Right ventricle myocardium superior (tissue), 1 donor: ENCODE measurements at regions not wholly inside any gene's neighbourhood (a gene's known extent, or its start where the extent isn't known, plus 50 kb on each side); places are given as distances from the start of the nearest gene placed in this dataset.
A peak's percentile ranks its signal among the peaks of the same experiment; 100 is the strongest.

Source experiments
- ATAC-seq: fragments of 200-7000 bp; cut with Tn5 transposase; one replicate; pipeline ENCODE4 v1.9.1; 2020; ENCODE audit warnings: mild to moderate bottlenecking; ENCODE audit not compliant: poor library complexity
- DNase-seq: peaks from one replicate; pipeline ENCODE4 v3.0.0-alpha.2; 2020
- intact Hi-C: fragments of 100-400 bp; cut with DNase I; formaldehyde crosslinking; loops from one replicate; pipeline ENCODE4 v1.11.2; 2022
- donor health status: DM: no; HTN: yes; CAD: no; lungs with severe emphysema.

DNA sequence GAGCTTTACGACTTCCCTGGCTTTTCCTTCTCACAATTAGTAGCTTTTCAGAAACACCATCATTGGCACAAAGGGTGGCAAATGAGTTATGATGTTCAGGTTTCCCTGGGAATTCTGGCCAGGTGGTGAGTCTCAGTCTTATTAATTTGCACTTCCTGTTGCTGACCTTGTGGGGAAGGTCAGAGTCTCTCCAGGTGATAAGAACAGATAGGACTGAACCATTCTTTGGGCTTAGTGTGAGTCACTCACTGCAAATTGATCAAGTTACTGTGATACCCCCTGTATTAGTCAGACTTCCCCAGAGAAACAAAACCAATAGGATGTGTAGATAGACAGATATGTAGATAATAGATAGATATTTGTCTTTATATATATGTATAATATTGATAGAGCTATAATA lies 53.8 kb upstream of the RANBP3L start:
- ATAC-seq (no peak), DNase-seq (no peak)
- intact Hi-C loops: no loop called here

DNA sequence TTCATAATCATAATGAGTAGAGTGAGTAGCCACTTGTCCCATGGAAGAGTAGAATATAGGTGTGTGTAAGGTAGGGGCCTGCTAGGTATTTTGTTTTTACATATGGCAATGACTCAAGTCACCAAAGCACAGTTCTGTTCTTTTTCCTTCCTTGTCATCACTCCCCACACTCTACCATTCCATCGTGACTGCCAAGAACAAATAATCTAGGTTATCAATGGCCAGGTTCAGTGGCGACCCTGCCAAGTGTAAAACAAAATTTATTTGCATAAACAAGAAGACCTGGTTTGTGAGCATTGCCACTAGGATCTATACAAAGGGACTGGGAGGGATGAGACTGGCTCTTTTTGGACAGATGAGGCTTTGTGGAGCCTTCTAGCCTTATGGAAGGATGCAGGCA lies 55.2 kb upstream of the RANBP3L start:
- intact Hi-C loops: no loop called here
- DNase-seq: no peak
- peak; percentile 59 for ATAC-seq

GRCh38 chr5:36357391-36357975 lies 55.8 kb upstream of the RANBP3L start:
- no peak for DNase-seq
- ATAC-seq: peak; percentile 31
- intact Hi-C loops: no loop called here

DNA sequence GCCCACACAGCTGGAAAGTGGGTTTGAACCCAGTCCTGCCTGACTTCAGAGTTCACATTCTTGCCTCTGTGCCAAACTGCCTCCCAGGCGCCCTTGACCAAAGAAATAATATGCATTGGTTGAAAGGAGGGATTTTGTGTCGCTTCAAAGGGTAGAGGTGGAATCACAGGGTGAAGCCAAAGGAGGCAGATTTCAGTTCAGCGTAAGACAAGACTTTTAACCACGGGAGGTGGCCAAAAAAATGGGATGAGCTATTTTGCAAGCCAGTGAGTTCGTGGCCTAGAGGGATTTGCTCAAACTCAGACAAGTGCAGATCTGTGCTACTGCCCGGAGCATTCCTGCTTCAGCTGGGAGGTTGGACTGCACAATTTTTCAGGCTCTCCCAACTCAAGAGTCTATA lies 57.6 kb upstream of the RANBP3L start:
- ATAC-seq (no peak), DNase-seq (no peak)
- intact Hi-C loops: no loop called here

DNA sequence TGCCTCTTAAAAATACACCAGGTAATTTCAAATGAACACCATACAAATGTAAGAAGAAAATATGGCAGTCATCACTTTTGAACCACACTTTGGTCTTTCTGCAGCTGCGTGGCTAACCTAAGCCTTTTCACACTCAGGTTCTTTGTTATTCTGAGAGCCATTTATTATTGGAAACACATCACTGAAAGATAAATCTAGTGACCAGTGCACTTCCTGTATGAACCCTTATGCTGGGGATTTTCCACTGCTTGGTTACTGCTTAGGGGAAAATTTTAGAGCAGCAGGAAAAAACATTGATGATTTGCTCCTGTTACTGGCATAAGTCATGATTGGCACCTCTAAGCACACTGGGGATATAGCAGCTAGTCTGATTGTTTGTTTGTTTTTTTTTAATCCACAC lies 58.6 kb upstream of the RANBP3L start:
- DNase-seq (no peak), ATAC-seq (no peak)
- intact Hi-C loops: no loop called here

DNA sequence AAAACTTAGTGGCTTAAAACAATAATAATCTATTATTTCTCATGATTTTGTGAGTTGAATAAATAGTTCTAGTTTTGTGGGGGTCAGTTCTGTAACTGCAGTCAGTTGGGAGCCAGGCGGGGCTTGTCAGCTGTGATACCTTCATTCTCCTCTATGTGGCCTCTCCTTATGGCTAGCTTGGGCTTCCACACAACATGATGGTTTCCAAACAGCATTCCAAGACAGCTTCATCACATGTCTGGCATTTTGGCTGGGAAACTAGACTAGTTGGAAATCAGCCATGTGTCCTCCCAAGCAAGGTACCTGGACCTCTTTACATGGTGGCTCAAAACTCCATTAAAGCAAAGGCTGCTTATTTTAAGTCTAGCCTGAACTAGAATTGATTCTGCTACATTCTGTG lies 61.4 kb upstream of the RANBP3L start:
- ATAC-seq: no peak

DNA sequence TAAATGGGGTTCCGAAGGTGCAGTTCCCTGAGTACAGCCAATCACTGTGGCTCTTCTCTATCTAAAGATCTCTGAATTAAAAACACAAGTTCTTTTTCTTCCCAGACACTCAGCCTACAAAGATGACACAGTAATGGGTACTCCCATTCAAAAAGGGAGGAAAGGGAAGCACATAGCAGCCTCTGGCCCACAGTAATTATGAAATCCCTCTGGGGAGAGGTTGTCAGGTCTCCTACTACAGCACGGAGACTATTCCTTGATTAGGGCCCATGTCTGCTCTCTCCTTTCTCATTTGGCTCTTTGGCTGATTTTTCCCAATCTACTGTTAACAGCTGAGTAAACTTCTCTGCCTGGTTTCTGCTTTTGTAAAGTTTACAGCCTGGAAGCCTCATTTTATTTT lies 62.0 kb upstream of the RANBP3L start:
- no peak for ATAC-seq
- DNase-seq: no peak
- intact Hi-C loops: no loop called here

More for the DNA sequence above, 61.4 kb upstream of the RANBP3L start:
- DNase-seq: no peak
- intact Hi-C loops: no loop called here

GRCh38 chr5:36364473-36364872 lies 62.8 kb upstream of the RANBP3L start:
- intact Hi-C loops: no loop called here
- ATAC-seq: no peak
- DNase-seq: no peak

- intact Hi-C loops: no loop called here
- no peak for ATAC-seq
- DNase-seq: no peak
These were observed 64.2 kb upstream of the RANBP3L start for GRCh38 chr5:36365896-36366295.

- intact Hi-C loops: no loop called here
- no peak for ATAC-seq
These were observed 65.2 kb upstream of the RANBP3L start for GRCh38 chr5:36366883-36367282.

GRCh38 chr5:36367524-36367923 lies 65.8 kb upstream of the RANBP3L start:
- DNase-seq (no peak), ATAC-seq (peak; percentile 34)
- intact Hi-C loops: no loop called here

More at GRCh38 chr5:36366883-36367282, 65.2 kb upstream of the RANBP3L start:
- DNase-seq: no peak

GRCh38 chr5:36369219-36369690 lies 67.6 kb upstream of the RANBP3L start:
- ATAC-seq (no peak), DNase-seq (no peak)
- intact Hi-C loops: no loop called here

GRCh38 chr5:36370073-36370472 lies 68.4 kb upstream of the RANBP3L start:
- DNase-seq (no peak), ATAC-seq (no peak)
- intact Hi-C loops: no loop called here

- no peak for ATAC-seq
- intact Hi-C loops: no loop called here
- DNase-seq: no peak
These were observed 69.7 kb upstream of the RANBP3L start for GRCh38 chr5:36371366-36371765.

DNA sequence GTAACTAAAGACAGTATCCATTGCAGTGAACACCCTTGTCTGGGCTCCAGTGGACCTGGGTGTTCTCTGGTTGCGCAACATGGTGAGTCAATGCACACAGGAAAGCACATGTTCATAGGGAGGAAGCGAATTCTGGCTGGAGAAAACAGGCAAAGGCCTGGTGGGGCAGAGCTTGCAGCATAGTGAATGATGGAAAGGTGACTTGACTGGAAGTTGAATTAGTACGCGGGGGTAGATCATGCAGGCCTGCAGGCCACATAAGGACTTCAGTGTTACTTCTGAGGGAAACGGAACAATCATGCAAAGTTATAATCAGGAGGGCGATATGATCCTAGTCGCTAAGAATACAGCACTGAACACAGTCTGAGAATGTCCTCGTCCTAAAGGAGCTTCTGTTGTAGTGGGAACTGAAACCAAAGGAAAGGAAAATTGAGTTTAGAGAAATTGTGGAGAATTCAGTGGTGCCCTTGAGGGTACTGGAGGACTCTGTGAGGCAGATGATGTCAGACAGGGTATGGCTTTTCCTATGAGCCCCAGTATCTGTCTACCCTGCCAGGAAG lies 71.9 kb upstream of the RANBP3L start:
- peak; percentile 77 for DNase-seq
- intact Hi-C loops: no loop called here
- ATAC-seq: peak; percentile 96

DNA sequence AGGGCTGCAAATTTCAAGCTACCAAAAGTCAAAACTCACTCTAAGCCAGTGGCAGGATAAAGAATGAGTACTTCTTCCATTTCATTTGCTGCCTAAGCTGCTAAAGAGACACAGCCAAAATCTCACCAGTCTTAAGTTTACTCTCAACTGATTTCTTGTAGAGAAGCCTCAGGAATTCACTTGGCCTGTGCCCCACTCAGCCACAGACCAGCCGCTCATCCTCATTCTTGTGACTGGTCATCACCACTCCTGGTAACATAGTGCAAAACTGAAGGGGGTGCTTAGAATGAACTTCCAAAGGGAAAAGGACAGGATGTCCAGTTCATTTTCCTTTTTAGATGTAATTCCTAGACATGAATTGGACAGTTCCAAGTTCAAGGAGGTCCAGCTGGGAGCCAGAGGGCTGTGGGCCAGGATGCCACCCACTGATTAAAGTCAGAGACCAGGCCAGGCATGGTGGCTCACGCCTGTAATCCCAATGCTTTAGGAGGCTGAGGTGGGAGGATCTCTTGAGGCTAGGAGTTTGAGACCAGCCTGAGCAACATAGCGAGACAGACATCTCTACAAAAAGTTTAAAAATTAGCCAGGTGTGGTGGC lies 72.7 kb upstream of the RANBP3L start:
- ATAC-seq (no peak), DNase-seq (no peak)
- intact Hi-C loops: no loop called here

DNA sequence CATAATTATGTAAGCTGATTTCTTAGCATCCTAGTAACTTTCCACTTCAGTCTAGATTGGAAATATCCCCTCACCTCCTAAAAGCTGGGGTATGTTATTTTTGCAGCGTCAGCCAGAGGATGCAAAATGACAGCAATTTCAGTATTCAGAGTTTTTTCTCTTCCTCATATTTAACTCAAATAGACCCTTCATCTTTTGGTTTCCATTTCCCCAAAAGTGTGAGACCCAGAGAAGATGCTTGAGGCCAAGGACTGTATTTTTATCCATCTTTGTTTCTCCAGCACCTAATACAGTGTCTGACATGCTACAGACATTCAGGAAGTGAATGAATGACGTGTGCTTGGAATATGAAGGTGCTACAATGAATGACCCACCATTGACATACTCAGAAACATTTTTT lies 75.5 kb upstream of the RANBP3L start:
- ATAC-seq (no peak), DNase-seq (no peak)
- intact Hi-C loops: no loop called here

DNA sequence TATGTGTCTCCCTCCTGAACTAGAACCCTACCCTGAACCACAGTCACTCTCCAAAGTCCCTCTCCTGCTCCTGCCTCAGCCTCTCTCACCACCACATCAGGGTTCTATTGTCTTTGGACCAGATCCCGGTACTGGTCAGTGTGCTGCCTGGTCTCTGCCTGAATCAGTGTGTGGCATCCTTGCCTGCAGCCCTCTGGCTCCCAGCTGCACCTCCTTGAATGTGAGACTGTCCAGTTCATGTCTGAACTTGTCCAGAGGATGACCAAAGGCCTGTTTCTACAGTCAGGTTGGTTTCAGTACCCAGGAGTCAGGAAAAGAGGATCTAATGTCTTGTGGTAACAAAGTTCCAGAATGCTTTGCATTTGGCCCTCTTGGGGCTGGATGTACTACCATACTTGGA lies 76.8 kb upstream of the RANBP3L start:
- intact Hi-C loops: no loop called here
- no peak for ATAC-seq
- no peak for DNase-seq

- DNase-seq: no peak
- intact Hi-C loops: no loop called here
- ATAC-seq: no peak
These were observed 81.2 kb upstream of the RANBP3L start for GRCh38 chr5:36382890-36383289.

DNA sequence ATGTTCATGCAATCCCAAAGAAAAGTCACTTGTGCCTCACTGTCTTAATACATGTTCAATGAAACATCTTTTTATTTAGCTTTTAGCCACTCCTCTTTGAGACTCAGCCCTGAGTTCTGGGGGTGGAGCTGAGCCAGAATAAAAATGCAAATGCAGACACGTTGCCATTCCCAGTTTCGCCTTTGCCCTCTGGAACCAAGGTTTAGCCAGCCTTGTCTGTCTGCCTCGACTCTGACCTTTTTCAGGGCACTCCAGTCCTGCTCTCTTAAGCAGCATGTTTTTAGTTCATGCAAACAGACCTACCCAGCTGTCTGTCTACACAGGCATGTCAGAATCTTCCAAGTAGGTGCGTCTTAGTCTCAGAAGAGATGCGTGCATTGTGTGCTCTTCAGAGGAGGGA lies 82.2 kb upstream of the RANBP3L start:
- ATAC-seq: no peak
- intact Hi-C loops: no loop called here
- DNase-seq: no peak

DNA sequence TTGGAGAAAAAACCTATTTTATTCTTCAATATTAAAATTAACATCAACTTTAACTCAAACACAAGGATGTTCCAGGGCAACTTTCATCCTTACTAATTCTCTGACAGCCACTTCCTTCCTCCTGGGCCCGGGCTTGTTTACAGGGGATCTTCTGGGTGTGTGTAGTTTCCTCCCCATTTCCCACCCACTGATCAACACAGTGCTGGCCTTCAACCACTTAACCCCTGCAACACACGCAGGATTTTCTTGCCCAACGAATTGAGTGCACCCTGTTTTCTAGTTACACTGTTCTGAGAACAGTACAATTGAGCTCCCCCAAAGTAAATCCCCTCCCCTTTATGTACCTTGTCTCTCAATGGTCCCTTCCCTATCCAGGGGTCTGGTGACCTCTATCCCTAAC lies 83.1 kb upstream of the RANBP3L start:
- intact Hi-C loops: no loop called here
- ATAC-seq: no peak
- DNase-seq: no peak
